GM12878 (cell line): ENCODE measurements at regions not wholly inside any gene's neighbourhood (a gene's known extent, or its start where the extent isn't known, plus 50 kb on each side); places are given as distances from the start of the nearest gene placed in this dataset.

ENCODE experiments used
- ATAC-seq: fragments of 200-7000 bp; cut with Tn5 transposase; 3 replicates; pipeline ENCODE4 v1.9.1; 2020; ENCODE audit warnings: mild to moderate bottlenecking, moderate library complexity
- BruUV-seq: library from RNA; stranded (reverse); fragments of 400-500 nt; replicated peaks from 2 replicates; lab custom pipeline; 2021; lab: Mats Ljungman, UMichigan
- CTCF ChIA-PET: fragments of 300-600 bp; sonication (Branson Sonifier 250); formaldehyde crosslinking; extraction: SDS; loops from one replicate; lab custom pipeline; 2021; ENCODE audit warnings: inconsistent platforms; lab: Yijun Ruan, JAX
- POLR2A ChIA-PET: fragments of 350-600 bp; formaldehyde crosslinking; extraction: SDS; loops from one replicate; lab custom pipeline; 2021; ENCODE audit warnings: inconsistent platforms; lab: Charles Lee
- RAD21 ChIA-PET: fragments of 300-600 bp; sonication (Branson Sonifier 250); formaldehyde crosslinking; loops from one replicate; lab custom pipeline; 2023; ENCODE audit warnings: antibody characterized with exemption; ENCODE audit not compliant: unreplicated experiment; lab: Charles Lee
- SMC1A ChIA-PET: fragments of 300-600 bp; sonication (Branson Sonifier 250); formaldehyde crosslinking; loops from one replicate; lab custom pipeline; 2023; ENCODE audit not compliant: unreplicated experiment, uncharacterized antibody; lab: Charles Lee
- DNase-seq: peaks from one replicate; pipeline ENCODE4 v3.0.0-alpha.2; 2011; ENCODE audit warnings: low read depth, low spot score
- FAIRE-seq: peaks from 3 replicates; lab custom pipeline; 2011; peaks lifted over from hg19 to GRCh38; lab: Jason Lieb, UNC
- H2AFZ ChIP-seq: 2 replicates; pipeline ENCODE4 v1.6.0; 2011; ENCODE audit warnings: low read depth, low read length, control low read depth; ENCODE audit not compliant: control insufficient read depth
- H3K27ac ChIP-seq: 2 replicates; pipeline ENCODE4 v1.5.1; 2011; ENCODE audit warnings: control low read depth; ENCODE audit not compliant: control insufficient read depth, insufficient read depth
- H3K27me3 ChIP-seq, 2 experiments: replicated peaks in 1 of 2; 2 replicates each; pipeline versions ENCODE4 v1.6.0 to v1.6.1; 2011; ENCODE audit warnings: low read length in 1 of 2; ENCODE audit not compliant: control insufficient read depth in 2 of 2, insufficient read depth in 2 of 2
- H3K36me3 ChIP-seq, 2 experiments: 2 replicates each; pipeline ENCODE4 v1.5.1; 2011; ENCODE audit warnings: low read length in 1 of 2; ENCODE audit not compliant: control insufficient read depth in 2 of 2, insufficient read depth in 2 of 2
- H3K4me1 ChIP-seq: 2 replicates; pipeline ENCODE4 v1.6.1; 2011; ENCODE audit warnings: mild to moderate bottlenecking, low read length, moderate library complexity, mixed read lengths; ENCODE audit not compliant: control insufficient read depth, insufficient read depth
- H3K4me2 ChIP-seq: 2 replicates; pipeline ENCODE4 v1.6.0; 2011; ENCODE audit warnings: control low read depth; ENCODE audit not compliant: control insufficient read depth, insufficient read depth
- H3K4me3 ChIP-seq: fragments of 200-600 bp; sonication (generic); 2 replicates; pipeline ENCODE4 v1.5.1; 2016
- H3K79me2 ChIP-seq: 2 replicates; pipeline ENCODE4 v1.6.0; 2011; ENCODE audit warnings: low read length; ENCODE audit not compliant: control insufficient read depth, insufficient read depth
- H3K9ac ChIP-seq: 2 replicates; pipeline ENCODE4 v1.8.0; 2011; ENCODE audit warnings: low read length, control low read depth, mixed read lengths; ENCODE audit not compliant: control insufficient read depth, insufficient read depth
- H3K9me3 ChIP-seq: replicated peaks from 3 replicates; pipeline ENCODE4 v1.5.1; 2011; ENCODE audit warnings: mild to moderate bottlenecking, low read length; ENCODE audit not compliant: control insufficient read depth, insufficient read depth
- H4K20me1 ChIP-seq: 2 replicates; pipeline ENCODE4 v1.6.0; 2011; ENCODE audit not compliant: control insufficient read depth, insufficient read depth
- ASH2L ChIP-seq: fragments of 300-600, 200-600 bp; sonication (generic); IDR thresholded peaks from 2 replicates; pipeline ENCODE4 v1.6.1; 2017; ENCODE audit warnings: low read depth, mild to moderate bottlenecking, borderline replicate concordance
- CEBPZ ChIP-seq: fragments of 150-350 bp; IDR thresholded peaks from 2 replicates; pipeline ENCODE4 v1.6.1; 2016; ENCODE audit warnings: low read depth, low read length
- EED ChIP-seq: sonication (generic); IDR thresholded peaks from 2 replicates; pipeline ENCODE4 v1.6.1; 2016; ENCODE audit warnings: antibody characterized with exemption, low read depth
- ETV6 ChIP-seq, 2 experiments: fragments of 450-650 bp in 1 of 2; IDR thresholded peaks in 1 of 2; conservative IDR thresholded peaks in 1 of 2; 2 replicates each; pipeline ENCODE4 v1.6.1; 2014; ENCODE audit warnings: antibody characterized with exemption in 1 of 2, borderline replicate concordance in 1 of 2, low read depth in 1 of 2, mild to moderate bottlenecking in 1 of 2, moderate library complexity in 1 of 2
- HCFC1 ChIP-seq: fragments of 150-350 bp; IDR thresholded peaks from 2 replicates; pipeline ENCODE4 v1.6.1; 2014; ENCODE audit warnings: low read length
- HDAC2 ChIP-seq: fragments of 200-600 bp; sonication (generic); IDR thresholded peaks from 2 replicates; pipeline ENCODE4 v1.6.1; 2017
- IKZF1 ChIP-seq: fragments of 450-650 bp; conservative IDR thresholded peaks from 2 replicates; pipeline ENCODE4 v1.6.1; 2017; ENCODE audit warnings: antibody characterized with exemption, mild to moderate bottlenecking
- JUNB ChIP-seq: IDR thresholded peaks from 2 replicates; pipeline ENCODE4 v1.6.1; 2016; ENCODE audit warnings: antibody characterized with exemption, mild to moderate bottlenecking
- JUND ChIP-seq: IDR thresholded peaks from 2 replicates; pipeline ENCODE4 v1.6.1; 2012; ENCODE audit warnings: low read depth, mild to moderate bottlenecking, low read length, improper control_type of control experiment, moderate library complexity
- LARP7 ChIP-seq: fragments of 450-650 bp; IDR thresholded peaks from 2 replicates; pipeline ENCODE4 v1.6.1; 2017; ENCODE audit warnings: mild to moderate bottlenecking
- MTA2 ChIP-seq: fragments of 450-650 bp; IDR thresholded peaks from 2 replicates; pipeline ENCODE4 v1.6.1; 2016; ENCODE audit warnings: low read depth, mild to moderate bottlenecking, moderate library complexity
- MTA3 ChIP-seq: IDR thresholded peaks from 2 replicates; pipeline ENCODE4 v1.6.1; 2012; ENCODE audit warnings: low read length, inconsistent platforms, borderline replicate concordance
- RFX5 ChIP-seq: IDR thresholded peaks from 2 replicates; pipeline ENCODE4 v1.6.1; 2011; ENCODE audit warnings: low read depth, low read length, improper control_type of control experiment
- SUPT20H ChIP-seq: IDR thresholded peaks from 2 replicates; pipeline ENCODE4 v1.6.1; 2011; ENCODE audit warnings: low read depth, mild to moderate bottlenecking, low read length, moderate library complexity, borderline replicate concordance; ENCODE audit not compliant: control insufficient read depth
- ZNF687 ChIP-seq: fragments of 450-650 bp; IDR thresholded peaks from 2 replicates; pipeline ENCODE4 v1.6.1; 2017; ENCODE audit warnings: mild to moderate bottlenecking, moderate library complexity
- WGBS: methylation state at CpG from one replicate; pipeline ENCODE4 v1.1.6; 2016; ENCODE audit warnings: low lambda C conversion rate; ENCODE audit not compliant: insufficient replicate concordance, insufficient coverage; ENCODE audit errors: missing lambda C conversion rate; 5-methylcytosine and 5-hydroxymethylcytosine counted together
- in situ Hi-C: fragments of 300-500 bp; cut with MboI; formaldehyde crosslinking; loops from 9 replicates; pipeline ENCODE4 v1.14.3; 2018; ENCODE audit warnings: mixed read lengths
- intact Hi-C: fragments of 100-400 bp; cut with micrococcal nuclease; formaldehyde crosslinking; loops from one replicate; pipeline ENCODE4 v1.14.2; 2022; ENCODE audit not compliant: unreplicated experiment

GRCh38 chr13:106172176-106172905, 363.1 kb downstream of the EFNB2 start (continued):
- TF ChIP-seq MTA2: no peak
- no peak for TF ChIP-seq RFX5
- TF ChIP-seq SUPT20H: no peak
- no peak for TF ChIP-seq CEBPZ
- TF ChIP-seq ETV6 (conservative IDR thresholded peaks at IDR 0.05 in 1 of 2, IDR thresholded peaks at IDR 0.05 in 1 of 2; ENCODE audit: borderline replicate concordance in 1 of 2, low read depth in 1 of 2): no peak
- TF ChIP-seq HDAC2: no peak
- no peak for TF ChIP-seq MTA3

- Histone ChIP-seq H4K20me1 (no peaks in the 10 kb centered on the region), H3K27me3 (no peaks in the 10 kb centered on the region), H3K27ac (no peak overlapping the region), H3K79me2 (no peaks in the 10 kb centered on the region), H3K9me3 (no peaks in the 10 kb centered on the region), H3K4me1 (no peaks in the 10 kb centered on the region), H3K4me3 (no peak overlapping the region), H2AFZ (no peak overlapping the region), H3K36me3 (no peaks in the 10 kb centered on the region), H3K9ac (no peak overlapping the region), H3K4me2 (no peak overlapping the region)
- in situ Hi-C loops: no loop called here
- 43% methylated on average over 3 of the region's 3 CpGs for WGBS
- intact Hi-C loops: no loop called here
- no peak for DNase-seq
- POLR2A ChIA-PET: no interaction called here
- CTCF ChIA-PET: interaction anchor here (0.6 kb wide), 1 partner anchor 462 kb away, joined by 3 read pairs; no protein-coding TSS in a partner anchor
- FAIRE-seq: no peak
- SMC1A ChIA-PET: interaction anchor here (0.7 to 1.6 kb wide), 2 partner anchors 11 to 20 kb away, joined by 3 to 5 read pairs; no protein-coding TSS in a partner anchor
- RAD21 ChIA-PET: no interaction called here
- no peak for ATAC-seq
- BruUV-seq: no TSS peak
- no peak for TF ChIP-seq JUND
- no peak for TF ChIP-seq JUNB
- TF ChIP-seq IKZF1: no peak
- TF ChIP-seq EED: no peak
- no peak for TF ChIP-seq ASH2L
- no peak for TF ChIP-seq LARP7
- no peak for TF ChIP-seq HCFC1
- no peak for TF ChIP-seq ZNF687
These were observed 372.0 kb downstream of the EFNB2 start for GRCh38 chr13:106163426-106163825.
